C4-2B (cell line): ENCODE measurements at regions not wholly inside any gene's neighbourhood (a gene's known extent, or its start where the extent isn't known, plus 50 kb on each side); places are given as distances from the start of the nearest gene placed in this dataset.

Experiments
- CTCF ChIP-seq: fragments of 450-650 bp; conservative IDR thresholded peaks from 2 replicates; pipeline ENCODE4 v1.5.1; 2017; ENCODE audit warnings: mild to moderate bottlenecking
- ZFX ChIP-seq: fragments of 450-650 bp; IDR thresholded peaks from 2 replicates; pipeline ENCODE4 v1.6.1; 2017

DNA sequence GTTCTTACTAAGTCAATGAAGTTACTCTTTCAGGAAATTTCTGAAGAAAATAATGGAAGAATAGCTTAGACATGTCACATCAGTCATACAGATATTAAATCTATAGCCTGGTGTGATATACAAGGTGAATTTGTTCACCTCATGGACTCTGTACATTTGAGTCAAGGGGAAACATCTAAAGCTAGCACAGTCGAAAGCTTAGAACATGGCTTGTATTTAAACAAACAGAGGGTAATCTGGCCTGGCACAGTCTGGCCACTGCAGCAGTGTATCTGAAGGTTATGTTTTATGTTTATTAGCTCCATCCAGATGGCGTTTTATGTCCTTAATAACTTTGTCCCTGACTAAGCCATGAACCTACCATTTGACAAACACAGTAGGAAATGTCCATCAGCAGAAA, 817.3 kb downstream of the SATB2 start:
- TF ChIP-seq CTCF (no peak), ZFX (no peak)
